ENCODE measurements at regions not wholly inside any gene's neighbourhood (a gene's known extent, or its start where the extent isn't known, plus 50 kb on each side); places are given as distances from the start of the nearest gene placed in this dataset.

DNA sequence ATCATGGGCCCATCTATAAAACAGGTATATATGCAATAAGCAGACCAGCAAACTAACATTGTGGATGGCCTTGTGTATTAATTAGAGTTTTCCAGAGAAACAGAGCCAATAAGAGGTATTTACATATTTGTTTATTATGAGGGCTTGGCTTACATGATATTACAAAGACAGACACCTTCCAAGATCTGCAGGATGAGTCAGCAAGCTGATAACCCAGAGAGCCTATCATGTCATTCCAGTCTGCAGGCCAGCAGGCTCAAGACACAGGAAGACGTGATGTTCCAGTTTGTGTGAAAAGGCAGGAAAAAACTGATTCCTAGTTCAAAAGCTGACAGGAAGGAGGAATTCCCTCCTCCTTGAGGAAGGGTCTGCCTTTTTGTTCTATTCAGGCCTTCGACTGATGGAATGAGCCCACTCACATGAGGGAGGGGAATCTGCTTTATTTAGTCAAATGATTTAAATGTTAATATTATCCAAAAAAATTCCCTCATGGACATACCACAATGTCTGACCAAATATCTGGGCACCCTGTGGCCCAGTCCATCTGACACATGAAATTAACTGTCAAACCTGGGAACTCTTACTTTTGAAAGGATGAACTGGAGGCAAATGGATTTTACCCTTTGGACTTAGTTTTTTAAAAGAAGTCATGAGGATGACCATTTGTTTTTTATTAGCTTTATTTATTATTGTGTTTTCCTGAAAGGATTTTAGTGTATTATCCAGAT lies 161.2 kb upstream of the CHD1 start:
- no peak for DNase-seq (ENCODE audit: low spot score in 2 of 2)
- intact Hi-C loops (cut with DNase I; ENCODE audit: low total_unique reads): no loop called here
- TF ChIP-seq POLR2AphosphoS5 (IDR thresholded peaks at IDR 0.05) (no peak), POLR2A (IDR thresholded peaks at IDR 0.05) (no peak)
- TF ChIP-seq, protein P1, sequence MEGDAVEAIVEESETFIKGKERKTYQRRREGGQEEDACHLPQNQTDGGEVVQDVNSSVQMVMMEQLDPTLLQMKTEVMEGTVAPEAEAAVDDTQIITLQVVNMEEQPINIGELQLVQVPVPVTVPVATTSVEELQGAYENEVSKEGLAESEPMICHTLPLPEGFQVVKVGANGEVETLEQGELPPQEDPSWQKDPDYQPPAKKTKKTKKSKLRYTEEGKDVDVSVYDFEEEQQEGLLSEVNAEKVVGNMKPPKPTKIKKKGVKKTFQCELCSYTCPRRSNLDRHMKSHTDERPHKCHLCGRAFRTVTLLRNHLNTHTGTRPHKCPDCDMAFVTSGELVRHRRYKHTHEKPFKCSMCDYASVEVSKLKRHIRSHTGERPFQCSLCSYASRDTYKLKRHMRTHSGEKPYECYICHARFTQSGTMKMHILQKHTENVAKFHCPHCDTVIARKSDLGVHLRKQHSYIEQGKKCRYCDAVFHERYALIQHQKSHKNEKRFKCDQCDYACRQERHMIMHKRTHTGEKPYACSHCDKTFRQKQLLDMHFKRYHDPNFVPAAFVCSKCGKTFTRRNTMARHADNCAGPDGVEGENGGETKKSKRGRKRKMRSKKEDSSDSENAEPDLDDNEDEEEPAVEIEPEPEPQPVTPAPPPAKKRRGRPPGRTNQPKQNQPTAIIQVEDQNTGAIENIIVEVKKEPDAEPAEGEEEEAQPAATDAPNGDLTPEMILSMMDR (IDR thresholded peaks at IDR 0.05): no peak

DNA sequence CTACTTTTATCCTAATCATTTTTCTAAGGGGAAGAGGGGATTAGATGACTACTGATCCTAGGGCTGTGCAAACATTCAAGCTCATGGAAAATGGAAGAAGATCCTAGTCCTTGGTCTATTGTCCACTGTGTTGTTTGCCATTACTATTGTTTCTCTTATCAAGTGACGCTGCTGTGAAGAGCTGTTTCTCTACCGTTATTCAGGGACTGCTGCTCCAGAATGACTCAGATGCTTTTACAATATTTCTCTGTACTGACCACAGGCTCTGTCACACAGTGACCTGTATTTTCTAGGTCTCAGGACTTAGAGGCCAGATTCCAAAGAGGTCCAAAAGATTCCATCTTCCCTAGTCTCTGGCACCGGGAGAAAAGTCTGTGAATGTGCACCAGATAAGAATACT lies 159.5 kb upstream of the CHD1 start:
- H3K4me1 ChIP-seq: no peaks in the 10 kb centered on the region
- no peak overlapping the region for H3K4me3 ChIP-seq
- TF ChIP-seq POLR2AphosphoS5 (IDR thresholded peaks at IDR 0.05) (no peak), POLR2A (IDR thresholded peaks at IDR 0.05) (no peak)
- TF ChIP-seq, protein P1 (IDR thresholded peaks at IDR 0.05): no peak
- peaks cover 0 to 8% of the 10 kb centered on the region in 2 donors for H3K9me3 ChIP-seq
- intact Hi-C loops (cut with DNase I; ENCODE audit: low total_unique reads): no loop called here
- H3K36me3 ChIP-seq: no peaks in the 10 kb centered on the region
- H3K27ac ChIP-seq: no peak overlapping the region
- no peak for DNase-seq (ENCODE audit: low spot score in 2 of 2)
- no peaks in the 10 kb centered on the region for H3K27me3 ChIP-seq

More for the DNA sequence above, 161.2 kb upstream of the CHD1 start:
- no peak overlapping the region for H3K4me3 ChIP-seq
- H3K9me3 ChIP-seq: peaks cover 0 to 8% of the 10 kb centered on the region in 2 donors
- H3K4me1 ChIP-seq: no peaks in the 10 kb centered on the region
- no peaks in the 10 kb centered on the region for H3K36me3 ChIP-seq
- no peaks in the 10 kb centered on the region for H3K27me3 ChIP-seq
- no peak overlapping the region for H3K27ac ChIP-seq

DNA sequence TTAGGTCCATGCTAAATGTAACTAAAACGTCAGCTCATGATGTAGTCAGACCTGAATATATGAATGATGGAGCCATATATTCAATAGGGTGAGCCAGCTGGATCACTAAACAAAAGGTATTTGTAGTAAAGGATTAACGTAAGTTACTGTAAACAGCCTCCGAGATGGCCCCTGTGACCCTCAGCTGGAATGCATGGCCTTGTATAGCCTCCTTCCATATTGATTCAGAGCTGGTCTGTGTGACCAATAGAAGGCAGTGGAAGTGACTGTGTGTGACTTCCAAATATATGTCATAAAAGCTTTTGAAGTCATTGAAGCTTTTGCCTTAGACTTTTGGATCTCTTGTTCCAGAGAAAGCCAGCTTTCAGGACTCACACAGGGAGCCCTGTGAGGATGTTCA lies 154.4 kb upstream of the CHD1 start:
- Histone ChIP-seq H3K27ac (no peak overlapping the region), H3K36me3 (no peaks in the 10 kb centered on the region), H3K4me1 (no peaks in the 10 kb centered on the region), H3K4me3 (no peak overlapping the region), H3K27me3 (no peaks in the 10 kb centered on the region), H3K9me3 (no peaks in the 10 kb centered on the region)
- TF ChIP-seq POLR2A (IDR thresholded peaks at IDR 0.05) (no peak), POLR2AphosphoS5 (IDR thresholded peaks at IDR 0.05) (no peak)
- TF ChIP-seq, protein P1 (IDR thresholded peaks at IDR 0.05): no peak
- intact Hi-C loops (cut with DNase I; ENCODE audit: low total_unique reads): no loop called here
- DNase-seq (ENCODE audit: low spot score in 2 of 2): no peak

DNA sequence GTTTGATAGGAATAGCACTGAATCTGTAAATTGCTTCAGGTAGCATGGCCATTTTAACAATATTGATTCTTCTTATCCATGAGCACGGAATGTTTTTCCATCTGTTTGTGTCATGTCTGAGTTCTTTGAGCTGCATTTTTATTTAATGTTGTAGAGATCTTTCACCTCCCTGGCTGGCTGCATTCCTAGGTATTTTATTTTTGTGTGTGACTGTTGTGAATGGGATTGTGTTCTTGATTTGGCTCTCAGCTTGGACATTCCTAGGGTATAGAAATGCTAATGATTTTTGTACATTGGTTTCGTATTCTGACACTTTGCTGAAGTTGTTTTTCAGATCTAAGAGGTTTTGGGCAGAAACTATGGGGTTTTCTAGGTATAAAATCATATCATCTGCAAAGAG lies 152.9 kb upstream of the CHD1 start:
- intact Hi-C loops (cut with DNase I; ENCODE audit: low total_unique reads): no loop called here
- Histone ChIP-seq H3K4me1 (no peaks in the 10 kb centered on the region), H3K36me3 (no peaks in the 10 kb centered on the region), H3K27me3 (no peaks in the 10 kb centered on the region), H3K4me3 (no peak overlapping the region), H3K27ac (no peak overlapping the region), H3K9me3 (no peaks in the 10 kb centered on the region)
- DNase-seq (ENCODE audit: low spot score in 2 of 2): no peak
- TF ChIP-seq, protein P1 (IDR thresholded peaks at IDR 0.05): no peak
- TF ChIP-seq POLR2A (IDR thresholded peaks at IDR 0.05): no peak
- no peak for TF ChIP-seq POLR2AphosphoS5 (IDR thresholded peaks at IDR 0.05)

DNA sequence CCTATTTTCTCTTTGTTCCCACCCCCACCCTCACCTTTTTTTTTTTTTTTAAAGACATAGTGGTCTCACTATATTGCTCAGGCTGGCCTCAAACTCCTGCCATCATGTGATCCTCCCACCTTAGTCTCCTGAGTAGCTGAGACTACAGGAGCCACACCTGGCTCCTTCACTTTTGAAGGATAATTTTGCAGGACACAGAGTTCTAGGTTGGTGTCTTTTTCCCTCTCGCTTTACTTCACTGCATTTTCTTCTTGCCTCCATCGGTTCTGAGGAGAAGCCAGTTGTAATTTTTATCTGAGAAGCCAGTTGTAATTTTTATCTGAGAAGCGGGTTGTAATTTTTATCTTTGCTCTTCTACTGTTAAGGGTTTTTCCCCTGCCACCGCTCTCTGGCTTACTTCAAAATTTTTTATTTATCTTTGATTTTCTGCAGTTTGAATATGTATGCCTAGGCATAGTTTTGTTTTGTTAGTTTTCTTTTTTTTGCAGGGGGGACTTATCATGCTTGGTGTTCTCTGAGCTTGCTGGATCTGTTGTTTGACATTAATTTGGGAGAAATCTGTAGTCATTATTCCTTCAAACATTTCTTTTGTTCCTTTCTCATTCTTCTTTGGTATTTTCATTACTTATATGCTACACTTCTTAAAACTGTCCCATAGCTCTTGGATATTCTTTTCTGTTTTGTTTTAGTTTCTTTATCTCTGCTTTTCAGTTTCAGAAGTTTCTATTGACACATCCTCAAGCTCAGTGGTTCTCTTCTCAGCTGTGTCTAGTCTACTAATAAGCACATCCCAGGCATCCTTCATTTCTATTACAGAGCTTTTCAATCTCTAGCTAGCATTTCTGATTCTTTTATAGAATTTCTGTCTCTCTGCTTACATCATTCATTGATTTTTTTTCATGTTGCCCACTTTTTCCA lies 148.2 kb upstream of the CHD1 start:
- no peak for DNase-seq (ENCODE audit: low spot score in 2 of 2)
- Histone ChIP-seq H3K27ac (no peak overlapping the region), H3K4me3 (no peak overlapping the region), H3K9me3 (no peaks in the 10 kb centered on the region), H3K36me3 (no peaks in the 10 kb centered on the region), H3K27me3 (no peaks in the 10 kb centered on the region), H3K4me1 (no peaks in the 10 kb centered on the region)
- intact Hi-C loops (cut with DNase I; ENCODE audit: low total_unique reads): no loop called here
- TF ChIP-seq, protein P1 (IDR thresholded peaks at IDR 0.05): no peak
- TF ChIP-seq POLR2AphosphoS5 (IDR thresholded peaks at IDR 0.05) (no peak), POLR2A (IDR thresholded peaks at IDR 0.05) (no peak)
